ENCODE measurements at regions not wholly inside any gene's neighbourhood (a gene's known extent, or its start where the extent isn't known, plus 50 kb on each side); places are given as distances from the start of the nearest gene placed in this dataset.

DNA sequence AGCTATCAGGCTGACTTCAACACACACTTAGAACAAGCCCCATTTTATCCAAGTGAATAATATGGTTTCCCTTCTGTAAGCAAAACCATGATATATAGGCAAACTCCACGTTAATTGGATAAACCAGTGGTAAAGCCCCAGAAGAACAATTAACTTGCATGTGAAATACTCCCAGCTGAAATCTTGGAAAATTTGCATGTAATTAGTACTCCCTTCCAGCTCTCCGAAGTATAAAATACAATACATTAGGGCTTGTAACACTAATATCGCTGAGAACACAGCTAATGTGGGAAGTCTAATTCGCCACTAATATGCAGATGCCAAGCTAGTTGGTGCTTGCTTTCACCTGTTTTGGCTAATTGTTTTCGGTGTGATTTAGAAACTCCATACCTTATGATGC, 859.0 kb upstream of the AUTS2 start:
- no peak for TF ChIP-seq CTCF (IDR thresholded peaks at IDR 0.05; ENCODE audit: unreplicated experiment)
- no peaks in the 10 kb centered on the region for H3K4me1 Mint-ChIP-seq (ENCODE audit: unreplicated experiment)
- H3K4me3 Mint-ChIP-seq (ENCODE audit: unreplicated experiment) = no peak overlapping the region
- DNase-seq (ENCODE audit: low spot score) = no peak
- H3K36me3 Mint-ChIP-seq (ENCODE audit: low read depth, unreplicated experiment) = no peaks in the 10 kb centered on the region
- H3K27me3 Mint-ChIP-seq (ENCODE audit: unreplicated experiment) = peaks cover 5% of the 10 kb centered on the region
- no peak overlapping the region for H3K27ac Mint-ChIP-seq (ENCODE audit: unreplicated experiment)
- H3K9me3 Mint-ChIP-seq (ENCODE audit: unreplicated experiment) = peaks cover 53% of the 10 kb centered on the region

GRCh38 chr7:68744036-68744435, 854.2 kb upstream of the AUTS2 start:
- Mint-ChIP-seq H3K27ac (ENCODE audit: unreplicated experiment) (no peak overlapping the region), H3K36me3 (ENCODE audit: low read depth, unreplicated experiment) (no peaks in the 10 kb centered on the region), H3K27me3 (ENCODE audit: unreplicated experiment) (peaks cover 4% of the 10 kb centered on the region), H3K4me3 (ENCODE audit: unreplicated experiment) (no peak overlapping the region), H3K9me3 (ENCODE audit: unreplicated experiment) (peaks cover 35% of the 10 kb centered on the region), H3K4me1 (ENCODE audit: unreplicated experiment) (no peaks in the 10 kb centered on the region)
- DNase-seq (ENCODE audit: low spot score) = no peak
- no peak for TF ChIP-seq CTCF (IDR thresholded peaks at IDR 0.05; ENCODE audit: unreplicated experiment)

- H3K4me3 Mint-ChIP-seq (ENCODE audit: unreplicated experiment) = no peak overlapping the region
- DNase-seq (ENCODE audit: low spot score) = no peak
- no peaks in the 10 kb centered on the region for H3K4me1 Mint-ChIP-seq (ENCODE audit: unreplicated experiment)
- no peak for TF ChIP-seq CTCF (IDR thresholded peaks at IDR 0.05; ENCODE audit: unreplicated experiment)
- no peak overlapping the region for H3K27ac Mint-ChIP-seq (ENCODE audit: unreplicated experiment)
- peaks cover 50% of the 10 kb centered on the region for H3K9me3 Mint-ChIP-seq (ENCODE audit: unreplicated experiment)
- peaks cover 7% of the 10 kb centered on the region for H3K36me3 Mint-ChIP-seq (ENCODE audit: low read depth, unreplicated experiment)
- H3K27me3 Mint-ChIP-seq (ENCODE audit: unreplicated experiment) = peaks cover 7% of the 10 kb centered on the region
Measured at GRCh38 chr7:68748934-68749900, 849.1 kb upstream of the AUTS2 start.

GRCh38 chr7:68752485-68753178, 845.6 kb upstream of the AUTS2 start:
- Mint-ChIP-seq H3K36me3 (ENCODE audit: low read depth, unreplicated experiment) (peaks cover 13% of the 10 kb centered on the region), H3K4me1 (ENCODE audit: unreplicated experiment) (no peaks in the 10 kb centered on the region), H3K9me3 (ENCODE audit: unreplicated experiment) (peaks cover 55% of the 10 kb centered on the region), H3K27ac (ENCODE audit: unreplicated experiment) (no peak overlapping the region), H3K4me3 (ENCODE audit: unreplicated experiment) (no peak overlapping the region), H3K27me3 (ENCODE audit: unreplicated experiment) (peaks cover 7% of the 10 kb centered on the region)
- DNase-seq (ENCODE audit: low spot score) = no peak
- TF ChIP-seq CTCF (IDR thresholded peaks at IDR 0.05; ENCODE audit: unreplicated experiment) = no peak

DNA sequence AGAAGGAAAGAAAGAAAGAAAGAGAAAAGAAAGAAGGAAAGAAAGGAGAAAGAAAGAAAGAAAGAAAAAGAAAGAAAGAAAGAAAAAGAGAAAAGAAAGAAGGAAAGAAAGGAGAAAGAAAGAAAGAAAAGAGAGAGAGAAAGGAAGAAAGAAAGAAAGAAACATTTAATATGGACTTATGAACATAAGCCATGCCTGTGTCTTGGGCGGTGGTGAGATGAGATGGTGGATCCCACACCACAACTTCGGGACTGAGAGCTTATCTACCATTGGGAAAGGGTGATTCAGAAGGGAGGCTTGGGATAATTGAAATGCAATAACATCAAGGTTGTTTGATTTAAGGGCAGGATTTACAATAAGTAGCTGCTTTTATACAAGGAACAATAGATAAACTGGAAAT, 843.9 kb upstream of the AUTS2 start:
- H3K4me1 Mint-ChIP-seq (ENCODE audit: unreplicated experiment) = no peaks in the 10 kb centered on the region
- H3K4me3 Mint-ChIP-seq (ENCODE audit: unreplicated experiment) = no peak overlapping the region
- H3K27ac Mint-ChIP-seq (ENCODE audit: unreplicated experiment) = no peak overlapping the region
- H3K9me3 Mint-ChIP-seq (ENCODE audit: unreplicated experiment) = peaks cover 52% of the 10 kb centered on the region
- no peak for TF ChIP-seq CTCF (IDR thresholded peaks at IDR 0.05; ENCODE audit: unreplicated experiment)
- peaks cover 7% of the 10 kb centered on the region for H3K27me3 Mint-ChIP-seq (ENCODE audit: unreplicated experiment)
- peaks cover 13% of the 10 kb centered on the region for H3K36me3 Mint-ChIP-seq (ENCODE audit: low read depth, unreplicated experiment)
- no peak for DNase-seq (ENCODE audit: low spot score)
